SK-N-SH treated with all-trans-retinoic acid at 6 μM for 48 hours (cell line): ENCODE measurements at regions not wholly inside any gene's neighbourhood (a gene's known extent, or its start where the extent isn't known, plus 50 kb on each side); places are given as distances from the start of the nearest gene placed in this dataset.

Source experiments
- ATAC-seq: fragments of 200-7000 bp; cut with Tn5 transposase; 3 replicates; pipeline ENCODE4 v1.9.1; 2020; ENCODE audit warnings: mild to moderate bottlenecking, moderate library complexity
- ARNTL ChIP-seq: fragments of 450-650 bp; formaldehyde crosslinking; IDR thresholded peaks from 2 replicates; pipeline ENCODE4 v1.5.0; 2020; ENCODE audit warnings: low read depth, mild to moderate bottlenecking, moderate library complexity, borderline replicate concordance
- BACH2 ChIP-seq: fragments of 250-450 bp; sonication (Bioruptor Pico); IDR thresholded peaks from 2 replicates; pipeline ENCODE4 v1.9.0; 2021; ENCODE audit warnings: mild to moderate bottlenecking, borderline replicate concordance
- CREB5 ChIP-seq: fragments of 250-450 bp; sonication (Bioruptor Pico); IDR thresholded peaks from 2 replicates; pipeline ENCODE4 v1.5.1; 2020; ENCODE audit warnings: low read depth, mild to moderate bottlenecking, moderate library complexity
- CSDC2 ChIP-seq: fragments of 250-450 bp; sonication (Bioruptor Pico); IDR thresholded peaks from 2 replicates; pipeline ENCODE4 v1.5.0; 2020; ENCODE audit warnings: mild to moderate bottlenecking, moderate library complexity
- ESRRG ChIP-seq: fragments of 250-450 bp; sonication (Bioruptor Pico); IDR thresholded peaks from 2 replicates; pipeline ENCODE4 v1.6.1; 2021; ENCODE audit warnings: mild to moderate bottlenecking
- GLIS3 ChIP-seq: fragments of 250-450 bp; sonication (Bioruptor Pico); IDR thresholded peaks from 2 replicates; pipeline ENCODE4 v1.5.0; 2020; ENCODE audit warnings: mild to moderate bottlenecking, moderate library complexity
- ISL1 ChIP-seq: fragments of 250-450 bp; sonication (Bioruptor Pico); IDR thresholded peaks from 2 replicates; pipeline ENCODE4 v2.1.2; 2022; ENCODE audit warnings: mild to moderate bottlenecking, moderate library complexity
- PATZ1 ChIP-seq: fragments of 250-450 bp; sonication (Bioruptor Pico); IDR thresholded peaks from 2 replicates; pipeline ENCODE4 v1.8.0; 2020; ENCODE audit warnings: mild to moderate bottlenecking, moderate library complexity, borderline replicate concordance
- PPARA ChIP-seq: fragments of 250-450 bp; sonication (Bioruptor Pico); IDR thresholded peaks from 2 replicates; pipeline ENCODE4 v1.5.0; 2020; ENCODE audit warnings: mild to moderate bottlenecking, borderline replicate concordance
- RARB ChIP-seq: fragments of 250-450 bp; sonication (Bioruptor Pico); IDR thresholded peaks from 2 replicates; pipeline ENCODE4 v1.8.0; 2021; ENCODE audit warnings: mild to moderate bottlenecking, moderate library complexity
- TCF4 ChIP-seq: fragments of 250-450 bp; sonication (Bioruptor Pico); IDR thresholded peaks from 2 replicates; pipeline ENCODE4 v1.8.0; 2021; ENCODE audit warnings: mild to moderate bottlenecking, moderate library complexity, borderline replicate concordance
- TOX ChIP-seq: fragments of 250-450 bp; sonication (Bioruptor Pico); IDR thresholded peaks from 2 replicates; pipeline ENCODE4 v1.8.0; 2021; ENCODE audit warnings: mild to moderate bottlenecking, moderate library complexity, borderline replicate concordance
- ZC3H10 ChIP-seq: fragments of 250-450 bp; sonication (Bioruptor Pico); IDR thresholded peaks from 2 replicates; pipeline ENCODE4 v1.5.1; 2021; ENCODE audit warnings: mild to moderate bottlenecking, moderate library complexity
- ZFP3 ChIP-seq: fragments of 250-450 bp; sonication (Bioruptor Pico); IDR thresholded peaks from 2 replicates; pipeline ENCODE4 v1.5.0; 2020; ENCODE audit warnings: mild to moderate bottlenecking, moderate library complexity
- ZFP30 ChIP-seq: fragments of 450-650 bp; formaldehyde crosslinking; IDR thresholded peaks from 2 replicates; pipeline ENCODE4 v1.5.0; 2022; ENCODE audit warnings: mild to moderate bottlenecking, moderate library complexity
- ZNF565 ChIP-seq: fragments of 450-650 bp; formaldehyde crosslinking; conservative IDR thresholded peaks from 2 replicates; pipeline ENCODE4 v1.5.0; 2020; ENCODE audit warnings: low read depth, mild to moderate bottlenecking, moderate library complexity
- ZNF70 ChIP-seq: fragments of 450-650 bp; formaldehyde crosslinking; IDR thresholded peaks from 2 replicates; pipeline ENCODE4 v1.5.0; 2020; ENCODE audit warnings: mild to moderate bottlenecking, moderate library complexity
- ZNF8 ChIP-seq: fragments of 450-650 bp; formaldehyde crosslinking; IDR thresholded peaks from 2 replicates; pipeline ENCODE4 v1.5.0; 2020; ENCODE audit warnings: mild to moderate bottlenecking, moderate library complexity
- TF ChIP-seq, protein P1 (sequence below): fragments of 250-450 bp; sonication (Bioruptor Pico); IDR thresholded peaks from 2 replicates; pipeline ENCODE4 v1.8.0; 2021; ENCODE audit warnings: low read depth, mild to moderate bottlenecking, moderate library complexity, borderline replicate concordance
- TF ChIP-seq, protein P2 (sequence below): fragments of 250-450 bp; sonication (Bioruptor Pico); IDR thresholded peaks from 2 replicates; pipeline ENCODE4 v1.5.1; 2021; ENCODE audit warnings: mild to moderate bottlenecking, moderate library complexity
- TF ChIP-seq, protein P3 (sequence below): fragments of 250-450 bp; sonication (Bioruptor Pico); IDR thresholded peaks from 2 replicates; pipeline ENCODE4 v1.5.0; 2020; ENCODE audit warnings: mild to moderate bottlenecking, moderate library complexity

GRCh38 chr3:176051766-176052165 lies 1145.5 kb downstream of the TBL1XR1 start:
- no peak for ATAC-seq
- TF ChIP-seq, protein P1, sequence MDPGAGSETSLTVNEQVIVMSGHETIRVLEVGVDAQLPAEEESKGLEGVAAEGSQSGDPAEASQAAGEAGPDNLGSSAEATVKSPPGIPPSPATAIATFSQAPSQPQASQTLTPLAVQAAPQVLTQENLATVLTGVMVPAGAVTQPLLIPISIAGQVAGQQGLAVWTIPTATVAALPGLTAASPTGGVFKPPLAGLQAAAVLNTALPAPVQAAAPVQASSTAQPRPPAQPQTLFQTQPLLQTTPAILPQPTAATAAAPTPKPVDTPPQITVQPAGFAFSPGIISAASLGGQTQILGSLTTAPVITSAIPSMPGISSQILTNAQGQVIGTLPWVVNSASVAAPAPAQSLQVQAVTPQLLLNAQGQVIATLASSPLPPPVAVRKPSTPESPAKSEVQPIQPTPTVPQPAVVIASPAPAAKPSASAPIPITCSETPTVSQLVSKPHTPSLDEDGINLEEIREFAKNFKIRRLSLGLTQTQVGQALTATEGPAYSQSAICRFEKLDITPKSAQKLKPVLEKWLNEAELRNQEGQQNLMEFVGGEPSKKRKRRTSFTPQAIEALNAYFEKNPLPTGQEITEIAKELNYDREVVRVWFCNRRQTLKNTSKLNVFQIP (CRISPR knock-in tag): no peak
- TF ChIP-seq ARNTL (CRISPR knock-in tag) (no peak), TOX (CRISPR knock-in tag) (no peak), PPARA (CRISPR knock-in tag) (no peak), ZNF70 (CRISPR knock-in tag) (no peak), ZNF8 (CRISPR knock-in tag) (no peak), ZFP30 (no peak), TCF4 (CRISPR knock-in tag) (no peak), ZFP3 (CRISPR knock-in tag) (no peak), RARB (CRISPR knock-in tag) (no peak), BACH2 (no peak), ESRRG (CRISPR knock-in tag) (no peak), ISL1 (no peak), ZNF565 (CRISPR knock-in tag) (no peak), CREB5 (CRISPR knock-in tag) (no peak), ZC3H10 (CRISPR knock-in tag) (no peak), GLIS3 (no peak), PATZ1 (CRISPR knock-in tag) (no peak)
- TF ChIP-seq, protein P2, sequence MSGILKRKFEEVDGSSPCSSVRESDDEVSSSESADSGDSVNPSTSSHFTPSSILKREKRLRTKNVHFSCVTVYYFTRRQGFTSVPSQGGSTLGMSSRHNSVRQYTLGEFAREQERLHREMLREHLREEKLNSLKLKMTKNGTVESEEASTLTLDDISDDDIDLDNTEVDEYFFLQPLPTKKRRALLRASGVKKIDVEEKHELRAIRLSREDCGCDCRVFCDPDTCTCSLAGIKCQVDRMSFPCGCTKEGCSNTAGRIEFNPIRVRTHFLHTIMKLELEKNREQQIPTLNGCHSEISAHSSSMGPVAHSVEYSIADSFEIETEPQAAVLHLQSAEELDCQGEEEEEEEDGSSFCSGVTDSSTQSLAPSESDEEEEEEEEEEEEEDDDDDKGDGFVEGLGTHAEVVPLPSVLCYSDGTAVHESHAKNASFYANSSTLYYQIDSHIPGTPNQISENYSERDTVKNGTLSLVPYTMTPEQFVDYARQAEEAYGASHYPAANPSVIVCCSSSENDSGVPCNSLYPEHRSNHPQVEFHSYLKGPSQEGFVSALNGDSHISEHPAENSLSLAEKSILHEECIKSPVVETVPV (CRISPR knock-in tag): no peak

DNA sequence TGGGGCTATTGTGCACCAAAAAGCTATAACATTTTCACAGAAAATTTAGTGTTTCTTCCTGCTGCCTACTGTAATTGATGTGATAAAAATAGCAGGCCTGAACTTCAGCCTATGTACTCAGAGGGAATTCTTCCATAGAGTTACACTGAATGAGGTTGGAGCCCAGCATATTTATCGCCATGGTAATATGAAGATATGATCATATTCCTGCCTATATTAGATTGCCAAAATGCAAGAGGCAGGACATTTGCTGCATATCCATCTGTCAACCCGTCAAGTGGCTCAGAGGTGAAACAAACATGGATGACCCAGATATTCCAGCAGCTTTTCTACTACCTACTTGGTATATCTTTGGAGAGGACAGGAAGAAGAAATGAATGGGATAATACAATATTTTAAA lies 1150.6 kb downstream of the TBL1XR1 start:
- TF ChIP-seq CSDC2 (no peak), TOX (CRISPR knock-in tag) (no peak), ZFP30 (no peak)
- TF ChIP-seq, protein P3, sequence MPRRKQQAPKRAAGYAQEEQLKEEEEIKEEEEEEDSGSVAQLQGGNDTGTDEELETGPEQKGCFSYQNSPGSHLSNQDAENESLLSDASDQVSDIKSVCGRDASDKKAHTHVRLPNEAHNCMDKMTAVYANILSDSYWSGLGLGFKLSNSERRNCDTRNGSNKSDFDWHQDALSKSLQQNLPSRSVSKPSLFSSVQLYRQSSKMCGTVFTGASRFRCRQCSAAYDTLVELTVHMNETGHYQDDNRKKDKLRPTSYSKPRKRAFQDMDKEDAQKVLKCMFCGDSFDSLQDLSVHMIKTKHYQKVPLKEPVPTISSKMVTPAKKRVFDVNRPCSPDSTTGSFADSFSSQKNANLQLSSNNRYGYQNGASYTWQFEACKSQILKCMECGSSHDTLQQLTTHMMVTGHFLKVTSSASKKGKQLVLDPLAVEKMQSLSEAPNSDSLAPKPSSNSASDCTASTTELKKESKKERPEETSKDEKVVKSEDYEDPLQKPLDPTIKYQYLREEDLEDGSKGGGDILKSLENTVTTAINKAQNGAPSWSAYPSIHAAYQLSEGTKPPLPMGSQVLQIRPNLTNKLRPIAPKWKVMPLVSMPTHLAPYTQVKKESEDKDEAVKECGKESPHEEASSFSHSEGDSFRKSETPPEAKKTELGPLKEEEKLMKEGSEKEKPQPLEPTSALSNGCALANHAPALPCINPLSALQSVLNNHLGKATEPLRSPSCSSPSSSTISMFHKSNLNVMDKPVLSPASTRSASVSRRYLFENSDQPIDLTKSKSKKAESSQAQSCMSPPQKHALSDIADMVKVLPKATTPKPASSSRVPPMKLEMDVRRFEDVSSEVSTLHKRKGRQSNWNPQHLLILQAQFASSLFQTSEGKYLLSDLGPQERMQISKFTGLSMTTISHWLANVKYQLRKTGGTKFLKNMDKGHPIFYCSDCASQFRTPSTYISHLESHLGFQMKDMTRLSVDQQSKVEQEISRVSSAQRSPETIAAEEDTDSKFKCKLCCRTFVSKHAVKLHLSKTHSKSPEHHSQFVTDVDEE (CRISPR knock-in tag): 0 out of 2 replicates have a peak, but pooled peaks have one; percentile 49
- TF ChIP-seq, all 23 proteins: peak for 1
- ATAC-seq: no peak

DNA sequence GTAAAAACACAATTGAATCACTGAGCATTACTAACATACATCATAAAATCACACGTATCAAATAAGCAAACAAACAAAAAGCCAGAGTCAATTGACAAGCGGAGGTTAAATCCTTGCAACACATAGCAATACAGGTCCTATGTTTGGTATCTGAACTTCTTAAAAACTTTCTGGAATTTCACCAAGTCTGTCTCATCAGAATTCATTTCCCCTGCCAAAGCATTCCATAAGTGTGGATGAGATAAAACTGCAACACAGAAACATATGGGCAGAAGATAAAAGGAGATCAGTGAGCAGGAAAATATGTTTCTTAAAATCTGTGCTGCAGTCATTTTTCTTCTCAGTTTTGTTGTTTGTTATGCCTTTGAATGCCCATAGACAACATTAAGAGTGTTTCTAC lies 1155.5 kb downstream of the TBL1XR1 start:
- TF ChIP-seq PATZ1 (CRISPR knock-in tag): no peak
- peak; percentile 70 for TF ChIP-seq ZFP30
- peak; percentile 26; the same call in 1 of the 2 replicates for TF ChIP-seq ISL1
- no peak for ATAC-seq
